ENCODE measurements at regions not wholly inside any gene's neighbourhood (a gene's known extent, or its start where the extent isn't known, plus 50 kb on each side); places are given as distances from the start of the nearest gene placed in this dataset.

DNA sequence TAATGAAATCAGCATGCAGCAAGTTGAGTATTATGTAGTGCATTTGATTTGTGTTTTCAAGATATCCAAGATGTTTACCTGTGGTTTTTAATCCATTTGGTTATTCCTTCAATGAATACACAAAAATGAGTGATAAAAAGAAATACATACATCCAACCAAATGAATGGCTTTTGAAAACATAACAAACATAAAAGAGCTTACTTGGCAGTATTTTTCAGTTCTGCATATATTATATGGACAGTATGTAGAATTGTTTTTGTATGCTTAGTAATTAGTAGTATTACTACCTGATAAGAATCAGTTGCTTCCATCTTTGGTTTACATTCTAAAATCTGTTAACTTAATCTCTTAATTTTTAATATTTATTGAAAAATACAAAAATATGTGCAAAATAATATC lies 908.9 kb upstream of the AGA start:
- TF ChIP-seq CTCF (IDR thresholded peaks at IDR 0.05; ENCODE audit: borderline replicate concordance, extremely low read depth, low read length, poor library complexity, severe bottlenecking) (no peak), EZH2 (IDR thresholded peaks at IDR 0.05; ENCODE audit: borderline replicate concordance, low read depth, low read length, severe bottlenecking) (no peak)
